ENCODE measurements at regions not wholly inside any gene's neighbourhood (a gene's known extent, or its start where the extent isn't known, plus 50 kb on each side); places are given as distances from the start of the nearest gene placed in this dataset.

DNA sequence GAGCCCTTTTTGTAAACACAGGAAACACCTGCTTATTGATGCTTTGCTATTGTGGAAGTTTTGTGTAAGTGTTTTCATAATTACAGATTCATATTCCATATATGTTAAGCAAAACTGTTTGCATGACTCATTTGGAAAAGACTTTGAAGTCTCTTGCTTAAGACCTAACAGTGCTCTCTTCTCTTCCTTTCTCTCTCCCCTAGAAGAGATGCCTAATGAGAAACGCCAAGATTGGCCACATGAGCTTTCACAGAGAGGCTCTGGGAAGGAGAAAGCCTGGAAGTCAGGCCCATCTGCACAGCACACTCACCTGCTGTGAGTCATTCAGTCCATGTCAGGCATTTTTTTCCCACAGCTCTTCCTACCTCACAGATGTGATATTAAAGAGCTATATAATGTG is 101.6 kb upstream of the PALMD start:
- Histone ChIP-seq H3K9me3 (no peaks in the 10 kb centered on the region), H3K4me3 (no peak overlapping the region), H3K4me1 (replicated peaks) (no peaks in the 10 kb centered on the region), H3K27me3 (replicated peaks; ENCODE audit: insufficient read depth) (no peaks in the 10 kb centered on the region), H3K27ac (no peak overlapping the region), H3K36me3 (no peaks in the 10 kb centered on the region)
- intact Hi-C loops (cut with DNase I) = no loop called here
- TF ChIP-seq, protein P1, sequence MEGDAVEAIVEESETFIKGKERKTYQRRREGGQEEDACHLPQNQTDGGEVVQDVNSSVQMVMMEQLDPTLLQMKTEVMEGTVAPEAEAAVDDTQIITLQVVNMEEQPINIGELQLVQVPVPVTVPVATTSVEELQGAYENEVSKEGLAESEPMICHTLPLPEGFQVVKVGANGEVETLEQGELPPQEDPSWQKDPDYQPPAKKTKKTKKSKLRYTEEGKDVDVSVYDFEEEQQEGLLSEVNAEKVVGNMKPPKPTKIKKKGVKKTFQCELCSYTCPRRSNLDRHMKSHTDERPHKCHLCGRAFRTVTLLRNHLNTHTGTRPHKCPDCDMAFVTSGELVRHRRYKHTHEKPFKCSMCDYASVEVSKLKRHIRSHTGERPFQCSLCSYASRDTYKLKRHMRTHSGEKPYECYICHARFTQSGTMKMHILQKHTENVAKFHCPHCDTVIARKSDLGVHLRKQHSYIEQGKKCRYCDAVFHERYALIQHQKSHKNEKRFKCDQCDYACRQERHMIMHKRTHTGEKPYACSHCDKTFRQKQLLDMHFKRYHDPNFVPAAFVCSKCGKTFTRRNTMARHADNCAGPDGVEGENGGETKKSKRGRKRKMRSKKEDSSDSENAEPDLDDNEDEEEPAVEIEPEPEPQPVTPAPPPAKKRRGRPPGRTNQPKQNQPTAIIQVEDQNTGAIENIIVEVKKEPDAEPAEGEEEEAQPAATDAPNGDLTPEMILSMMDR (IDR thresholded peaks at IDR 0.05) = no peak
- TF ChIP-seq POLR2A (IDR thresholded peaks at IDR 0.05) = no peak
- 19% methylated on average over 1 of the region's 1 CpG for WGBS
- DNase-seq (ENCODE audit: low spot score) = no peak

DNA sequence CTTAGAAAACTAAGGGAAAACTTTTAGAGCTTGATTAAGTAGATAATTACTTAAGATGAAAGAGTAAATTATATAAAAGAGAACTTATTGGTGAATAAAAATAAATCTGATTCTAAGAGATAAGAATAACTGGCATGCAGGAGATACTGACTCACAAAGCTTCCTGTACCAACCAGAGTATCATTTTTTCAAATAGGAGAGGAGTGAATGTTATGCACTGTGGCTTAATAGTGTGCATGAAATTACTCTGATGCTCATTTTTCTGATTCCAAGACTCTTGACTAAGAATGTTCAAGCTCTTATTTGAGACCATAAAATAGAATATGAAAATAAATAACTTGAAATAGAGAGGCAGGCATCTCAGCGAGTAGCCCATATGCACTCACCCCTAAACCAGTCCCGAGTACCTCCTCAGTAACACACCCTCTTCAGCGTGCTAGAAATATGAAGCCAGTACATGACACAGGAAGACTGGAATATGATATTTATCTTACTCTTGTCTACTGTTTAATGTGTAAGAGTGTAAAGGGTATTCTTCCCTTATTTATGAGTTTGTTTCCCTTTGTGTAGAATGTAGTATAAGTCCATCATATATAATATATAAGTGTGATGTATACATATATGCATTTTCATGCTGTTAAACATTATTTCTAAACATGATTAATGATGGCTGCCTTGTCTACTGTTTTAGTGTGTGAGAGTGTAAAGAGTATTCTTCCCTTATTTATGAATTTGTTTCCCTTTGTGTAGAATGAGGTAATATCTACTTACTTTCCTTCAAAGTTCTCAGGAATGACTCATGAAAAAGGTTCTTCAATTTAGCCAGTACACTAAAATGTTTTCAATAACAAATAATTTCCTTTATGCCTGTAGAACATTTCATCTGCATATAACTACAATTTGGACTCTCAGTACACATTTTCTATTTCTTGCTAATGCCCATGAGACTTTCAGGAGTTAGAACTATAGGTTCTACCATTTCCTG is 99.2 kb upstream of the PALMD start:
- Histone ChIP-seq H3K36me3 (no peaks in the 10 kb centered on the region), H3K27ac (no peak overlapping the region), H3K9me3 (no peaks in the 10 kb centered on the region), H3K27me3 (replicated peaks; ENCODE audit: insufficient read depth) (no peaks in the 10 kb centered on the region), H3K4me3 (no peak overlapping the region), H3K4me1 (replicated peaks) (no peaks in the 10 kb centered on the region)
- 61% methylated on average over 3 of the region's 3 CpGs for WGBS
- no peak for TF ChIP-seq POLR2AphosphoS5 (IDR thresholded peaks at IDR 0.05)
- TF ChIP-seq POLR2A (IDR thresholded peaks at IDR 0.05) = no peak
- TF ChIP-seq, protein P1 (IDR thresholded peaks at IDR 0.05) = no peak
- DNase-seq (ENCODE audit: low spot score) = no peak
- intact Hi-C loops (cut with DNase I) = no loop called here

DNA sequence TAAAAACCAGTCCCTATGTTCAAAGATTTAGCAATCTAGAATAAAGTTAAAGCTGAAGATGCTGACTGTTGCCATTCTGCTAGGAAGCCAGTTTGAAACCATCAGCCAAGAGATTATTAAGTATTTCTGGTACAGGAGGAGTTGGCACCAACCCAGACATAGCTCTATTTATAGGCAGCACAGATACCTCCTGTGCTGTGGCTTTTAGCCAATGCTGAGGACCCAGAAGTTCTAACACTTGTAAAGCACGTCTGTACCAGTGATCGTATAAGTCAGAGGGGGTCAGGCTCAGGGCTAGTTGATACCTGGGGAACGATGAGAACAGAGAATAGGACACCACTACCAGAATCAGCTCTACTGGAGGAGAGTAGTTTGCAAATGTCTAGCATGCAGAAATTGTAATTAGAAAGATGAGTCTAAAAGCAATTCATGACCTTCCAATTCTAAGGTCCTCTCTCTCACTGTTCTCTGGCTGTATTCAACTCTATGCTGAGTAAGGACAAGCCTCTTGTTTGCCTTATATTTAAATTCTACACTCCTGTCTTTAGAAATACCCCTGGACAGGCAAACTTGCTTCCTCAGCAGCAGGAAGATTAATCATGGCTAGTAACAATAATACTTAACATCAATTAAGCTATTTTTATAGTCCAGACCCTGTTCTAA is 96.8 kb upstream of the PALMD start:
- no peaks in the 10 kb centered on the region for H3K36me3 ChIP-seq
- no peak for TF ChIP-seq POLR2A (IDR thresholded peaks at IDR 0.05)
- TF ChIP-seq POLR2AphosphoS5 (IDR thresholded peaks at IDR 0.05) = peak; percentile 4
- no peaks in the 10 kb centered on the region for H3K9me3 ChIP-seq
- DNase-seq (ENCODE audit: low spot score) = peak; percentile 15
- intact Hi-C loops (cut with DNase I) = no loop called here
- no peak overlapping the region for H3K4me3 ChIP-seq
- 6% methylated on average over 3 of the region's 3 CpGs for WGBS
- H3K4me1 ChIP-seq (replicated peaks) = no peaks in the 10 kb centered on the region
- H3K27me3 ChIP-seq (replicated peaks; ENCODE audit: insufficient read depth) = no peaks in the 10 kb centered on the region
- no peak overlapping the region for H3K27ac ChIP-seq

DNA sequence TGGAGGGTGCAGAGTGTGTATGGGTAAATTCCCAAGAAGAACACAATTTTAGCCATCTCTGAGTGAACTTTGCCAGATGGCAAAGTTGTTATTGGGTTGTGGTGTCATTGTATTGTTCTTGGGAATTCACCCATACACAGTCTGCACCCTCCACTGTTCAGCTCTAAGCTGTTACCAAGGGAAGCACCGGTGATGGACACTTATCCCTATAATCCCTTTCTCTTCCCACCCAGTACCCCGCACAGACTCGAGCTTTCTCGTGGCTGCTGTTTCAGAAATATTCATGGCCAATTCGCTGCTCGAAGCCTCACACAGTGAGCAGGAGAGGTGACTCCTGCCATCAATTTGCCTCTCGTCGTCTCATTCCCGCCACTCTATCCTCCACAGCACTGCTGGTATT is 95.7 kb upstream of the PALMD start:
- H3K27me3 ChIP-seq (replicated peaks; ENCODE audit: insufficient read depth) = no peaks in the 10 kb centered on the region
- intact Hi-C loops (cut with DNase I) = no loop called here
- H3K4me1 ChIP-seq (replicated peaks) = no peaks in the 10 kb centered on the region
- no peak overlapping the region for H3K4me3 ChIP-seq
- no peak for DNase-seq (ENCODE audit: low spot score)
- no peaks in the 10 kb centered on the region for H3K9me3 ChIP-seq
- H3K27ac ChIP-seq = no peak overlapping the region
- H3K36me3 ChIP-seq = no peaks in the 10 kb centered on the region
- TF ChIP-seq POLR2AphosphoS5 (IDR thresholded peaks at IDR 0.05) (no peak), POLR2A (IDR thresholded peaks at IDR 0.05) (no peak)
- TF ChIP-seq, protein P1 (IDR thresholded peaks at IDR 0.05) = no peak
- 96% methylated on average over 9 of the region's 9 CpGs for WGBS

DNA sequence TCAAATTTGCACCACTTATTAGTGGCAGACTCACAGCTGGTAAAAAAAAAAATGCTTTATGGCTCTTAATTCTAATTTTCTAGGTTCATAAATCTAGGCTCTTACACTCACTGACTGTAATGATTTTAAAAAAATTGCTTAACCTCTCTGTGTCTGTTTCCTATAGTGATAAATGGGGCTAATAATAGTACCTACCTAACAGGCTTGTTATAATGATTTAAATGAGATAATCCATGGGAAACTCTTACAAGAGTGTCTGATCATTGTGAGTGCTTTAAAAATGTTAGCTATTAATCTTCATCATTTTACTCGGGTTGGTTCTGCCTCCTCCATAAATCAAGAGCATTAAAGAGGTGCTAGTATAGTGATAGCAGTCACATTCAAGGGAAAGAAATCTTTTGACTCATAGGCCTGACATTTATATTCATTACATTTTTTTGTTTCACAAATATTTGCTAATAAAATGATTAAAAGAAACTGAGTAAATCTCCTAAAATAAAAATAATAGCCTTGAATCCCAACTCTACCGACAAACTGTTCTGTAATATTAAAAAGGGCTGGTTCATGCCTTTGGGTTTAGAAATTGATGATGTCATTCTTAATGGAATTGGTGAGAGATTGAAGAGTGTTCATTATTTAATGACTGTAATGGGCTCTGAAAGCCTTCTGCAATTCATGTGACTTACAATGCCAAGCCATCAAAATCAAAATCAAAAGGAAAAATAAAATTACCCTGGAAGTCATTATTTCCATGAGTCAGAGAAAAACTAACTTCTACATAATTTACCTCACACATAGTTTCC is 93.9 kb upstream of the PALMD start:
- TF ChIP-seq, protein P1 (IDR thresholded peaks at IDR 0.05) = no peak
- TF ChIP-seq POLR2AphosphoS5 (IDR thresholded peaks at IDR 0.05) (no peak), POLR2A (IDR thresholded peaks at IDR 0.05) (no peak)
- Histone ChIP-seq H3K4me1 (replicated peaks) (no peaks in the 10 kb centered on the region), H3K27ac (no peak overlapping the region), H3K9me3 (no peaks in the 10 kb centered on the region), H3K4me3 (no peak overlapping the region), H3K36me3 (no peaks in the 10 kb centered on the region), H3K27me3 (replicated peaks; ENCODE audit: insufficient read depth) (no peaks in the 10 kb centered on the region)
- 64% methylated on average over 2 of the region's 2 CpGs for WGBS
- no peak for DNase-seq (ENCODE audit: low spot score)
- intact Hi-C loops (cut with DNase I) = no loop called here
